Hematopoietic multipotent progenitor cell (in vitro differentiated cells): ENCODE measurements at regions not wholly inside any gene's neighbourhood (a gene's known extent, or its start where the extent isn't known, plus 50 kb on each side); places are given as distances from the start of the nearest gene placed in this dataset.
"Not testable (repeated sequence)": the region's sequence is repeated elsewhere in the genome, so short reads cannot be mapped to it uniquely, and the experiment has no call there.

Experiments used
- DNase-seq, 3 donors: peaks; one replicate each; pipeline ENCODE4 v3.0.0-alpha.2; 2011 to 2015; ENCODE audit warnings: low read depth in 2 of 3, low spot score in 2 of 3

GRCh38 chr1:145553795-145554194 is 54.0 kb upstream of the GPR89A start:
- DNase-seq, result not testable (repeated sequence)

- DNase-seq, result no peak
These were observed 62.7 kb upstream of the GPR89A start for GRCh38 chr1:145545055-145545454.

GRCh38 chr1:145541685-145542084 is 66.1 kb upstream of the GPR89A start:
- DNase-seq, result not testable (repeated sequence)

GRCh38 chr1:145541246-145541645 is 66.5 kb upstream of the GPR89A start:
- not testable (repeated sequence) for DNase-seq

GRCh38 chr1:145538118-145538882 is 69.5 kb upstream of the GPR89A start:
- not testable (repeated sequence) for DNase-seq

- DNase-seq, result not testable (repeated sequence)
These were observed 70.8 kb upstream of the GPR89A start for GRCh38 chr1:145537003-145537402.

GRCh38 chr1:145535461-145535860 is 72.3 kb upstream of the GPR89A start:
- DNase-seq, result not testable (repeated sequence)

- not testable (repeated sequence) for DNase-seq
These were observed 79.7 kb upstream of the GPR89A start for GRCh38 chr1:145528068-145528564.

GRCh38 chr1:145520159-145520558 is 87.6 kb upstream of the GPR89A start:
- not testable (repeated sequence) for DNase-seq

- DNase-seq, result not testable (repeated sequence)
These were observed 88.5 kb upstream of the GPR89A start for GRCh38 chr1:145519302-145519701.

GRCh38 chr1:145513017-145513416 is 87.6 kb upstream of the NBPF20 start:
- not testable (repeated sequence) for DNase-seq

GRCh38 chr1:145508053-145508452 is 82.7 kb upstream of the NBPF20 start:
- not testable (repeated sequence) for DNase-seq

GRCh38 chr1:145505663-145506647 is 80.6 kb upstream of the NBPF20 start:
- DNase-seq, result not testable (repeated sequence)

GRCh38 chr1:145504834-145505413 is 79.5 kb upstream of the NBPF20 start:
- not testable (repeated sequence) for DNase-seq

GRCh38 chr1:145504310-145504709 is 78.9 kb upstream of the NBPF20 start:
- DNase-seq, result not testable (repeated sequence)

- not testable (repeated sequence) for DNase-seq
These were observed 74.8 kb upstream of the NBPF20 start for GRCh38 chr1:145500251-145500650.

- DNase-seq, result not testable (repeated sequence)
These were observed 69.9 kb upstream of the NBPF20 start for GRCh38 chr1:145495077-145495871.

- DNase-seq, result not testable (repeated sequence)
These were observed 63.0 kb upstream of the NBPF20 start for GRCh38 chr1:145488193-145488933.

- DNase-seq, result not testable (repeated sequence)
These were observed 61.8 kb upstream of the NBPF20 start for GRCh38 chr1:145487156-145487555.
